ENCODE measurements at regions not wholly inside any gene's neighbourhood (a gene's known extent, or its start where the extent isn't known, plus 50 kb on each side); places are given as distances from the start of the nearest gene placed in this dataset.
"Not testable (repeated sequence)": the region's sequence is repeated elsewhere in the genome, so short reads cannot be mapped to it uniquely, and the experiment has no call there.

- DNase-seq: no peak
Observed at GRCh38 chr6:4447639-4448330, 312.4 kb upstream of the ECI2 start.

GRCh38 chr6:4446982-4447381 lies 311.6 kb upstream of the ECI2 start:
- DNase-seq: no peak

GRCh38 chr6:4441981-4442434 lies 306.6 kb upstream of the ECI2 start:
- no peak for DNase-seq

- DNase-seq: no peak
Observed at GRCh38 chr6:4439159-4439558, 303.8 kb upstream of the ECI2 start.

GRCh38 chr6:4437342-4437741 lies 302.0 kb upstream of the ECI2 start:
- DNase-seq: no peak

- no peak for DNase-seq
Observed at GRCh38 chr6:4435981-4436445, 300.6 kb upstream of the ECI2 start.

- DNase-seq: no peak
Observed at GRCh38 chr6:4434655-4435054, 299.3 kb upstream of the ECI2 start.

GRCh38 chr6:4433199-4433598 lies 297.8 kb upstream of the ECI2 start:
- DNase-seq: no peak

- no peak for DNase-seq
Observed at GRCh38 chr6:4426968-4427367, 291.6 kb upstream of the ECI2 start.

GRCh38 chr6:4421837-4422236 lies 286.5 kb upstream of the ECI2 start:
- no peak for DNase-seq

GRCh38 chr6:4420160-4420865 lies 284.9 kb upstream of the ECI2 start:
- DNase-seq: no peak

GRCh38 chr6:4415549-4415948 lies 280.2 kb upstream of the ECI2 start:
- DNase-seq: no peak

- DNase-seq: not testable (repeated sequence)
Observed at GRCh38 chr6:4414078-4414477, 278.7 kb upstream of the ECI2 start.

GRCh38 chr6:4413073-4413472 lies 277.7 kb upstream of the ECI2 start:
- DNase-seq: no peak

- DNase-seq: no peak
Observed at GRCh38 chr6:4412488-4412887, 277.1 kb upstream of the ECI2 start.

- DNase-seq: no peak
Observed at GRCh38 chr6:4412077-4412476, 276.7 kb upstream of the ECI2 start.

GRCh38 chr6:4407710-4408109 lies 272.3 kb upstream of the ECI2 start:
- not testable (repeated sequence) for DNase-seq

- no peak for DNase-seq
Observed at GRCh38 chr6:4405621-4406212, 270.3 kb upstream of the ECI2 start.

GRCh38 chr6:4404415-4404814 lies 269.0 kb upstream of the ECI2 start:
- DNase-seq: no peak

- DNase-seq: no peak
Observed at GRCh38 chr6:4403828-4404227, 268.5 kb upstream of the ECI2 start.

GRCh38 chr6:4403023-4403752 lies 267.8 kb upstream of the ECI2 start:
- DNase-seq: no peak

GRCh38 chr6:4402477-4402976 lies 267.2 kb upstream of the ECI2 start:
- DNase-seq: no peak

Measured in NCI-H2081 (cell line).